OCI-LY7 (cell line): ENCODE measurements at regions not wholly inside any gene's neighbourhood (a gene's known extent, or its start where the extent isn't known, plus 50 kb on each side); places are given as distances from the start of the nearest gene placed in this dataset.

Experiments
- BruUV-seq: library from RNA; stranded (reverse); fragments of 400-500 nt; replicated peaks from 2 replicates; lab custom pipeline; 2021; lab: Mats Ljungman, UMichigan
- CTCF ChIA-PET: fragments of 300-600 bp; sonication (Branson Sonifier 250); formaldehyde crosslinking; loops from one replicate; lab custom pipeline; 2022; ENCODE audit warnings: antibody characterized with exemption; ENCODE audit not compliant: unreplicated experiment; lab: Charles Lee
- POLR2A ChIA-PET: fragments of 300-600 bp; sonication (Branson Sonifier 250); formaldehyde crosslinking; loops from one replicate; lab custom pipeline; 2022; ENCODE audit warnings: antibody characterized with exemption; lab: Charles Lee
- DNase-seq: peaks from one replicate; pipeline ENCODE4 v3.0.0-alpha.2; 2015; ENCODE audit warnings: low spot score
- H2AFZ ChIP-seq: fragments of 200-600 bp; sonication (generic), shearing (Covaris generic); 2 replicates; pipeline ENCODE4 v1.6.1; 2014; ENCODE audit warnings: mild to moderate bottlenecking, antibody characterized with exemption, low read length, moderate library complexity
- H3K27ac ChIP-seq: fragments of 200-600 bp; sonication (generic); 2 replicates; pipeline ENCODE4 v1.5.1; 2014; ENCODE audit warnings: mixed run types, low read depth, mild to moderate bottlenecking, moderate library complexity, low read length, inconsistent platforms; ENCODE audit not compliant: poor library complexity, severe bottlenecking
- H3K36me3 ChIP-seq: fragments of 200-600 bp; sonication (generic); 2 replicates; pipeline ENCODE4 v1.6.1; 2014; ENCODE audit warnings: mild to moderate bottlenecking, antibody characterized with exemption, low read length, moderate library complexity, mixed read lengths; ENCODE audit not compliant: insufficient read depth
- H3K4me1 ChIP-seq: fragments of 200-600 bp; sonication (generic); 2 replicates; pipeline ENCODE4 v1.5.1; 2014; ENCODE audit warnings: mild to moderate bottlenecking, low read length; ENCODE audit not compliant: insufficient read depth, poor library complexity, severe bottlenecking
- H3K4me2 ChIP-seq: fragments of 200-600 bp; sonication (generic); 2 replicates; pipeline ENCODE4 v1.6.1; 2014; ENCODE audit warnings: mild to moderate bottlenecking, low read length
- H3K4me3 ChIP-seq: fragments of 200-600 bp; sonication (generic); 2 replicates; pipeline ENCODE4 v1.5.1; 2014; ENCODE audit warnings: mild to moderate bottlenecking, low read depth, low read length; ENCODE audit not compliant: poor library complexity, severe bottlenecking
- H3K79me2 ChIP-seq: fragments of 200-600 bp; sonication (generic); 2 replicates; pipeline ENCODE4 v1.6.1; 2016; ENCODE audit warnings: low read depth, mild to moderate bottlenecking, low read length, moderate library complexity, mixed read lengths; ENCODE audit not compliant: insufficient read depth
- H3K9me2 ChIP-seq: fragments of 200-600 bp; sonication (generic); 2 replicates; pipeline ENCODE4 v1.6.1; 2016; ENCODE audit warnings: mild to moderate bottlenecking, low read length, mixed read lengths; ENCODE audit not compliant: insufficient read depth
- H3K9me3 ChIP-seq: fragments of 200-600 bp; sonication (generic); 2 replicates; pipeline ENCODE4 v1.6.1; 2014; ENCODE audit warnings: mild to moderate bottlenecking, mixed run types, low read length, mixed read lengths
- H4K20me1 ChIP-seq: fragments of 200-600 bp; sonication (generic); 2 replicates; pipeline ENCODE4 v1.6.1; 2014; ENCODE audit warnings: mild to moderate bottlenecking, antibody characterized with exemption, low read length, moderate library complexity, mixed read lengths; ENCODE audit not compliant: insufficient read depth
- EZH2phosphoT487 ChIP-seq: fragments of 200-600 bp; sonication (generic); IDR thresholded peaks from 2 replicates; pipeline ENCODE4 v1.6.1; 2018; ENCODE audit warnings: low read depth, borderline replicate concordance, mild to moderate bottlenecking, mixed run types, antibody characterized with exemption, low read length, moderate library complexity, mixed read lengths
- intact Hi-C: fragments of 100-400 bp; cut with micrococcal nuclease; formaldehyde crosslinking; loops from one replicate; pipeline ENCODE4 v1.10.0; 2022; ENCODE audit not compliant: unreplicated experiment
- TF ChIP-seq, protein P1 (sequence below): fragments of 200-600 bp; sonication (generic); conservative IDR thresholded peaks from 2 replicates; pipeline ENCODE4 v1.5.1; 2014; ENCODE audit warnings: mild to moderate bottlenecking, antibody characterized with exemption, low read length, moderate library complexity, mixed read lengths

- H3K4me3 ChIP-seq, result no peak overlapping the region
- H2AFZ ChIP-seq, result no peak overlapping the region
- H3K4me2 ChIP-seq, result no peak overlapping the region
- CTCF ChIA-PET, result no interaction called here
- no peaks in the 10 kb centered on the region for H3K36me3 ChIP-seq
- H3K4me1 ChIP-seq, result no peaks in the 10 kb centered on the region
- H3K79me2 ChIP-seq, result no peaks in the 10 kb centered on the region
- intact Hi-C loops, result no loop called here
- no peak overlapping the region for H3K27ac ChIP-seq
- POLR2A ChIA-PET, result interaction anchor here (0.6 kb wide), 1 partner anchor 614 kb away, joined by 3 read pairs; no protein-coding TSS in a partner anchor
- H3K9me2 ChIP-seq, result no peaks in the 10 kb centered on the region
- no peaks in the 10 kb centered on the region for H3K9me3 ChIP-seq
- H4K20me1 ChIP-seq, result no peaks in the 10 kb centered on the region
- DNase-seq, result no peak
- BruUV-seq, result no TSS peak
- no peak for TF ChIP-seq EZH2phosphoT487
Measured at GRCh38 chr2:236970656-236971010, 115.1 kb upstream of the COPS8 start.

GRCh38 chr2:236971131-236971821 is 114.4 kb upstream of the COPS8 start:
- no TSS peak for BruUV-seq
- Histone ChIP-seq H3K36me3 (no peaks in the 10 kb centered on the region), H2AFZ (no peak overlapping the region), H3K4me1 (no peaks in the 10 kb centered on the region), H3K4me2 (no peak overlapping the region), H4K20me1 (no peaks in the 10 kb centered on the region), H3K9me2 (no peaks in the 10 kb centered on the region), H3K4me3 (no peak overlapping the region), H3K27ac (no peak overlapping the region), H3K79me2 (no peaks in the 10 kb centered on the region), H3K9me3 (no peaks in the 10 kb centered on the region)
- no peak for DNase-seq
- ChIA-PET POLR2A (interaction anchor here (0.6 kb wide), 1 partner anchor 614 kb away, joined by 3 read pairs; no protein-coding TSS in a partner anchor), CTCF (no interaction called here)
- intact Hi-C loops, result no loop called here
- no peak for TF ChIP-seq EZH2phosphoT487

DNA sequence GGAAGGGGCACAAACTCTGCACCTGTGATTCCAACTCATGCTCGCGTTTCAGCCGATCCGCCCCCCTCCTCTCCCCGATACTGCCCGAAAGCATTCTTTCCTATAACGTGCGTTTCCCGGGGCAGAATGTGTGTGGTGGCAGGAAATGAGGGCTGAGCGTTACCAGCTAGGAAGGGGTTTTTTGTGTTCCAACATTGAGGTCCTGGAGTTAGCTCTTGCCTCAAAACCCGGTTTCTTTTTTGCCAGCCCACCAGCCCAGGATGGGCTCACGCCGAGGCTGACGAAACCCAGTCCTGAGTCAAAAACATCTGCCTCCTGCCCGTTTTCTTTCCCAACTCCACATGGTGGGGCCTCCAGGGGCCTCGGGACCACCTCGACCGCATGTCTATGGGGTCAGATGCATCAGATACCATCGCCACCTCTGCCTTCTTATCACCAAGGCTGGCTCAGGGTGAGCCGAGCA is 113.7 kb upstream of the COPS8 start:
- no peak overlapping the region for H3K4me3 ChIP-seq
- no peak overlapping the region for H2AFZ ChIP-seq
- ChIA-PET POLR2A (no interaction called here), CTCF (no interaction called here)
- no peaks in the 10 kb centered on the region for H3K9me3 ChIP-seq
- DNase-seq, result no peak
- no peaks in the 10 kb centered on the region for H3K79me2 ChIP-seq
- no peak overlapping the region for H3K4me2 ChIP-seq
- no peaks in the 10 kb centered on the region for H4K20me1 ChIP-seq
- no peaks in the 10 kb centered on the region for H3K36me3 ChIP-seq
- no peaks in the 10 kb centered on the region for H3K4me1 ChIP-seq
- no TSS peak for BruUV-seq
- no peak overlapping the region for H3K27ac ChIP-seq
- TF ChIP-seq, protein P1, sequence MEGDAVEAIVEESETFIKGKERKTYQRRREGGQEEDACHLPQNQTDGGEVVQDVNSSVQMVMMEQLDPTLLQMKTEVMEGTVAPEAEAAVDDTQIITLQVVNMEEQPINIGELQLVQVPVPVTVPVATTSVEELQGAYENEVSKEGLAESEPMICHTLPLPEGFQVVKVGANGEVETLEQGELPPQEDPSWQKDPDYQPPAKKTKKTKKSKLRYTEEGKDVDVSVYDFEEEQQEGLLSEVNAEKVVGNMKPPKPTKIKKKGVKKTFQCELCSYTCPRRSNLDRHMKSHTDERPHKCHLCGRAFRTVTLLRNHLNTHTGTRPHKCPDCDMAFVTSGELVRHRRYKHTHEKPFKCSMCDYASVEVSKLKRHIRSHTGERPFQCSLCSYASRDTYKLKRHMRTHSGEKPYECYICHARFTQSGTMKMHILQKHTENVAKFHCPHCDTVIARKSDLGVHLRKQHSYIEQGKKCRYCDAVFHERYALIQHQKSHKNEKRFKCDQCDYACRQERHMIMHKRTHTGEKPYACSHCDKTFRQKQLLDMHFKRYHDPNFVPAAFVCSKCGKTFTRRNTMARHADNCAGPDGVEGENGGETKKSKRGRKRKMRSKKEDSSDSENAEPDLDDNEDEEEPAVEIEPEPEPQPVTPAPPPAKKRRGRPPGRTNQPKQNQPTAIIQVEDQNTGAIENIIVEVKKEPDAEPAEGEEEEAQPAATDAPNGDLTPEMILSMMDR, result no peak
- no peak for TF ChIP-seq EZH2phosphoT487
- H3K9me2 ChIP-seq, result no peaks in the 10 kb centered on the region
- intact Hi-C loops, result no loop called here
